NCI-H510A (cell line): ENCODE measurements at regions not wholly inside any gene's neighbourhood (a gene's known extent, or its start where the extent isn't known, plus 50 kb on each side); places are given as distances from the start of the nearest gene placed in this dataset.
"Not testable (repeated sequence)": the region's sequence is repeated elsewhere in the genome, so short reads cannot be mapped to it uniquely, and the experiment has no call there.

ENCODE experiments used
- DNase-seq: peaks from one replicate; lab custom pipeline; 2025; lab: John Stamatoyannopoulos, UW

DNA sequence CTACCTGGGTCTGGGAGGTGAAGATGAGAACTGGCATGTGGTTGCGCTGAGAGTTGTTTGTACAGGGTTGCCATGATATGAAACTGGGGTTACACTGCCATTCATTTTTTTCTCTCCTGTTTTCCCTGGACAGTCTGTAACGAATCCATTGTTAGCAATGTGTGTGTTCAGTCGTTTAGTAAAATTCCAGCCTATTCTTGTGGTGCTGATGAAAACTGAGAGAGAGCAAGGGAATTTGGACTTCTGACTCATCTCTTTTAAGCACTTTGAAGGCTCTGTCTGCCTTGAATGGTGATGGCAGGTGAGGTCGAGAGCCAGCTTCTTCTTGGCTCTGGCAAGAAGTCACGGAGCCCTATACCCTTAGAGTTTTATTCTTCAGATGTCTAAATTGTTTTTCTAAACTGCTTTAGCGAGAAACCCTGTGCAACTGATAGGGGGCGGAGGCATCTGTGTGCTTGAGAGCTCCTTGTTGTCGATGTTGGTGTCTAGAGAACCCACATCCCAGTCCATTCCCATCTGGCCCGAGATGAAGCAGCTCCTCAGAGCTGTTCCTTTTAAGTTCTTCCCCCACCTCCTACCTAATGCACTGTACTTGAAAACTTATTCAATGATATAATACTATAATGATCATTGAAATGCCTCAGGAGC lies 204.4 kb downstream of the TMX1 start:
- DNase-seq, result no peak

GRCh38 chr14:51445001-51445390 lies 204.9 kb downstream of the TMX1 start:
- no peak for DNase-seq

GRCh38 chr14:51446771-51447170 lies 204.9 kb upstream of the FRMD6 start:
- no peak for DNase-seq

DNA sequence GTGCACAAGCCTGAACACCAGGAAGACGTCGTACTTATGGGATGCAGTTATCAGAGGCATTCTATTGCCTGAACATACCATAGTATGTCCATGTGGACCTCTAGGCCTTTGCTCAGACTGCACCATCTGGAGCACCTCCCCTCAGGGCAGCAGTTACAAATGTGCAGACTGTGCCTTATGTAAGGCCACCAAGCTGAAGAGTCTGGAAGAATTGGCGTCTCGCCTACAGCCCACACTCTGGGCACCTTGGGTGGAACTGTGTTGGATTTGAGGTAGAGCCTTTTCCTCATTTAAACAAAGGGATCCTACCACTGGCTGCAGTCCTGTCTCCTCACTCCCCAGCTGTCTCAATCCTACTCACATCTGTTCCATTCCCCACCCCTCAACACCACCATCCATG lies 204.3 kb upstream of the FRMD6 start:
- DNase-seq, result no peak

DNA sequence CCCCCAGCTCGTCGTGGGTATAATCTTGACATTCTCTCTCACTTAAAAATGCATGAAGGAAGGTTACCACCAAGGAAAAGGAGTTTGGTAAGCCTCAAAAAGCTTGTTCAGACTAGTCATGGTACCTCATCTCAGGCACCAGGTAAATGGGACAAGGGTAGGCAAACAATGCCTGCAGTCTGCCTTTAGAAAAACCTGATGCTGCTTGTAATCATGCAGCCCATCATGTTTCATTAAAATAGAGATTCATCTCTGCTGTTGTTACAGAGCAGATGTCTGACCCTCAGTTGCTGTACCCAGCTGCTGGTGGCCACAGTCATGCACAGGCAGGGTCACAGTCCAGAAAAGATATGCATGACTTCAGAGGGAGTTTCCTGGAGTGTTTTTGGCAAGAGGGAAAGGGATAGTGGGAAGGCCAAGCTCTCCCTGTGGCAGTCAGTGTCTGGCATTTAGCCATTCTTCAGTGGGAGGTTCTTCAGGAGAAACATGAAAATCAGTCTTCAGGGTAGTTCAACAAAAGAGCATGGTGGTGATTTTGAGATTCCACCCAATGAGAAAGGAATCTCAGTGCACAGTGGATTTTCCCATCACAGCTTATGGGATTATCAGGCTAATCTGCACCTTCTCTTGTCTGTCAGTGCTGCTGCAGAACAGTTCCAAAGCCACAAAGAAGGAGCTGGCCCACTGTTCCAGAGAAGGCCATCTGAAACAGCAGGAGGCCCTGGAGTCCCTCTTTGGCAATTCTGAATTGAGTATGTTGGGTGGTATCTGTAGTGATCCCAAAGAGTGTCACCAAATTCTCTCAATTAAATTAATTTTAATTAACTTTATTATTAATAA lies 202.7 kb upstream of the FRMD6 start:
- no peak for DNase-seq

DNA sequence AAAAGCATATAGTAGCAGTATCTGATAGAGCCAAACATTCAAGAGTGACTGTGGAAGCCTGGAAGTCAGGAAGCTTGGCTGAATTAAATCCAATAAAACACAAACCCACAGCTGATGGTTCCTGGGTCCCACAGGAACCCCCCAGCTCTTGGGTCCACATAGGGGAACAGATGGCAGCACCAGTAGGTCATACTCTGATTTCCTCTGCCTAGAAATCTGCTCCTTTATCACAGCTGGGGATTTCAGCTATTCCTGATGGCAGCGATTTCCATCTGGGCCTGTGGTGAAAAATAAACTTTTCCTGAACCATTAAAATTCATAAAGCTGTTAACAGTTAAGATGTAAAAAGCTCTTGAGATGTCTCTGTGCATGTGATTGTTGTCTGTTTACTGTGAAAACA lies 202.0 kb upstream of the FRMD6 start:
- DNase-seq, result no peak

DNA sequence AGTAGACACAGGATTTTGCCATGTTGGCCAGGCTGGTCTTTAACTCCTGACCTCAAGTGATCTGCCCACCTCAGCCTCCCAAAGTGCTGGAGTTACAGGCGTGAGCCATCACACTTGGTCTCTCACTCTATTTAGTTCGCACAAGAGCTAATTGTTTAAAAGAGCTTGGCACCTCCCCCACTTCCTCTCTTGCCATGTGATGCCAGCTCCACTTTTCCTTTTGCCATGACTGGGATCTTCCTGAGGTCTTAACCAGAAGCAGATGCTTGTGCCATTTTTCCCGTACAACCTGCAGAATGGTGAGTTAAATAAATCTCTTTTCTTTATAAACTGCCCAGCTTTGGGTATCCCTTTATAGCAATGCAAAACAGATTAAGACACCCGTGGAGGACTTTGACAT lies 200.1 kb upstream of the FRMD6 start:
- no peak for DNase-seq

DNA sequence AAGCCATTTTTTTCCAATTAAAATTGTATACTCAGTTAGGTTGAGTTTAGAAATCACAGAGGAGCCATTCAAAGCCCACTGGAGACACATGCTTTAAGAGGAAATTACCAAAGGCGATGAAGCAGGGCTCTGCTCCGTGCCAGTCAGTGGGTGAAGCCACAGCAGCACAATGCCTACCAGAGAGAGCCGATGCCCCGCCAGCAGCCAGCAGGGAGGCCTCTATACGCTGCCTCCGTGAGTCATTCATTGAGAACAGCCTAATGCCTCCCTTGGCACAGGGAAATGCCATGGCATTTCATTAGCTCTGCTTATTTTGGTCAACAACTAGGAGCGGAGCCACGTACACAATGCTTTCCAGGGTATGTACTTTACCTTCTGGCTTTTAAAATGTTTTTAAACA lies 197.8 kb upstream of the FRMD6 start:
- DNase-seq, result no peak

- no peak for DNase-seq
Measured at GRCh38 chr14:51454351-51454750, 197.4 kb upstream of the FRMD6 start.

- no peak for DNase-seq
Measured at GRCh38 chr14:51455041-51455835, 196.5 kb upstream of the FRMD6 start.

DNA sequence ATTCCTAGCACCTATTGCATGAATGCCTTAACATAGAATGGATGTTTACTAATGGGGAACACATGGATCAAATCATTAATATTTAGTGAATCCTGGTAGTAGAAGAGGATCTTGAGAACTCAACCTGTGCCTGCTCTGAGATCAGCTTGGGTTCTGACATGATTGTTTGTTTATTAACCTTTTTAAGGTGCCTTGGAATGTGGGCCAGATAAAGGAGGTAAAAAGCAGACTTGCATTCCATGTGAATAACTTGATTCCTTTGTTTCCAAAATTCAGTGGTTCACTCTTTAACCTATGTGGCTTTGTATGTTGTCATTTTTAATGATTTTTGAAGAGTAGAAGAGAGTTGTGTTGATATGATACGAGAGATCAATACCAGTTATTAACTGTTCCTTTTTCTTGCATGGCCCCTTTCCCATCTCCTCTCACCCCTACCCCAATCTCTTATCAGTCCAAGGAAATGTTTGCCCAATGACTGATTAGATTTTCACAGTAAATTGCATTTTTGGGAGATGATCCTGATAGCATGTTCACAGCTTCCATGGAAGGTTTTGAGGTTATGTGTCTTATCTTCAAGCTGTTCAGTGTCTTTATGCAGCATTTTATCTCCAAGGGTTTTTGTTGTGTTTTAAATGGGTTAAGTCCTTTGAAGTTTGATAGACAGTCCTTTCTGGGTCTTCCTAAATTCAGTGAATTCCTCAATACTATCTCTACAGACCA lies 193.7 kb upstream of the FRMD6 start:
- DNase-seq, result no peak

- DNase-seq, result no peak
Measured at GRCh38 chr14:51458563-51458955, 193.2 kb upstream of the FRMD6 start.

DNA sequence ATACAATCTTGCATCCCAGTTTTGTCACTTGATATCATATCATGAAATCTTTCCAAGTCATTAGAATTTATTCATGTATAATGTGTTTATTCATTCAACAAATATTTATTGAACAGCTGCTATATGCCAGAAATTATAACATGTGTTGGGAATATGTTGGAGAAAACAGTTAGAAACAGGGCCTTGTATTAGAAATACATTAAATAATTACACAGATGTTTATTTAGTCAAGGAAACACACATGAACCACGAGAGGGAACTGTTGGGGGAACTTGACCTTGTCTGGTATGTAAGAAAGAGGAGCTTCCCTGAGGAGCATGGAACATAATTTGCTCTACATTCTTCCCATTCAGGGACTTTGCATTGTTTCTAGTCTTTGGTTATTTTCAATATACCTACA lies 191.7 kb upstream of the FRMD6 start:
- DNase-seq, result no peak

DNA sequence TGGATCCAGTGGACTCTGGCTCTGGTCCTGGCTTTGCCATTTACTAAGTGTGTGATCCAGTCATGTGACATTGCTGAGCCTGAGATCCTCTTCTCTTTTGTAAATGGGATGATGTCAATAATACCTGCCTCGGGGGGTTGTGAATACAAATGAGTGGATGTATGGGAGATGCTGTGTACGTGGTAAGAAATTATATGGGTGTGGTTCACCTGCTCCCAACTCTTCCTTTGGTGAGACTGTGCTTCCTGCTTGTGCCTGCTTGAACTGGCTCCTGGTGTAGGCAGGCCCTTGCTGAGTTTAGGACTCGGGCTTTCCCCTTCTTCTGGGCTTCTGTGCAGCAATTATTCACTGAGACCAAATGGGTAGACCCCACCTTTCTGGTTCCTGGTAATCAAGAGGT lies 189.5 kb upstream of the FRMD6 start:
- DNase-seq, result no peak

GRCh38 chr14:51462706-51463105 lies 189.0 kb upstream of the FRMD6 start:
- DNase-seq, result no peak

DNA sequence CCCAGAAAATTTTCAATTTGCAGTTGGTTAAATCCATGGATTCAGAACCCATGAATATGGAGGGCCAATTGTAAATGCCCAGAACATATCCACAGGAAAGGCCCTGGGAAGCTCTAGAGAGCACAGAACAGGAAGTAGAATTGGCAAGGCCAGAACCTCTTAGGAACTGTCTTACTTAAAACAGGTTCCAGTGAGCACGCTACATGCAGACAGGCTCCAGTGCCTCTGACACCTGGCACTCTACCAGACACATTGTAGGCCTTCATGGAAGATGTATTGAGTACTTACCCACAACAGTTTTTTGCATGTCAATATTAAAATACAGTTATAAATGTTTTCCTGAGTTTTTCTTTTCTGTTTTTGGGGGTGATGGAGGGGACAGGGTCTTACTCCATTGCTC lies 188.2 kb upstream of the FRMD6 start:
- no peak for DNase-seq

DNA sequence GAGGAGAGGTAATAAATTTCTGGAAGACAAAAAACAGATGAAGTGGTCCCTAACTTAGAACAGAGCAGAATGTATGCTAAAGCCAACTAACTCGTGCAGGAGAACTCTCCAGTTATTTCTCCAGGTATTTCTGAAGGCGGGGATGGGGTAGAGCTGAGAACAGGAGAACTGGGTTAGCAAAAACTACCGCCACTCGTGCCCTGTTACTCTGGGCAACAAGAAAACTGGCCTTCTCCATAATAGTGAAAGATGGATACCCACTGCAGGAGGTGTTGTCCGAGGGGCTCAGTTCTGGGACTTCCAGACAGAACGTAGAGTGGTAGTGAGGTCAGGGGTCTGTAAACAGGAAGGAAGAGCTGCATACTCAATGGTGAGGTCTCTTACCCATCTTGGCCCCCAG lies 187.3 kb upstream of the FRMD6 start:
- no peak for DNase-seq

DNA sequence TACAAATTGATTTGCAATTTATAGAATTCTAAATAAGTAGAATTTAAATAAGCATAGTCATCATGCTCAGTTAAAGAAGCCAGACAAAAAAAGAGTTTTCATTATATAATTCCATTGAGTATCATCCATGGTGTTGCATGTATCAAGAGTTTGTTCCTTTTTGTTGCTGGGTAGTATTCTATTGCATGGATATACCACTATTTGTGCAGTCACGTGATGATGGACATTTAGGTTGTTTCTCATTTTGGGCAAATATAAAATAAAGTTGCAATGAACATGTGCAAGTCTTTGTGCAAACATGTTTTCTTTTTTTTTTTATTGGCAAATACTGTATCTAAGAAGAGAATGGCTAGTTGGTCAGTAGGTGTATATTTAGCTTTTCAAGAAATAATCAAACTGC lies 186.2 kb upstream of the FRMD6 start:
- DNase-seq, result no peak

- not testable (repeated sequence) for DNase-seq
Measured at GRCh38 chr14:51467392-51467791, 184.3 kb upstream of the FRMD6 start.

- DNase-seq, result no peak
Measured at GRCh38 chr14:51468523-51468922, 183.2 kb upstream of the FRMD6 start.

- no peak for DNase-seq
Measured at GRCh38 chr14:51472881-51473280, 178.8 kb upstream of the FRMD6 start.

DNA sequence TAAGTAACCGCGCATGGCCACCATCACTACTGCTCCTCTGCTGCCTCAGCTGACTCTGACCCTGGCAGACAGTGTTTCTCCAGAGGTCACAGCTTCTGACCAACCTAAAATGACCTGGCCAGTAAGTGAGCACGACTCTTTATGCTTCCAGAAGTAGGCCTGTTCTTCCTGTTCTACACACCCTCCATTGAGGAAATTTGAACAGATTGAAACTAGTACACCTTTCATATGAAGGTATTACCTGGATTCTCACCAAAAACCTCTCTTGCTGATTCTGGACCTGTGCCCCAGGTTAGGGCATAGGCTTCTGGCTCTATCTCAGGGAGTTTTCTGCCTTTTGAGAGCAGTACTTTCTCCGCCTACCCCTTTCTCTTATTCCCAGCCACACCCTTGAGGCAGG lies 178.4 kb upstream of the FRMD6 start:
- no peak for DNase-seq
